Gastroesophageal sphincter (tissue), 4 donors: ENCODE measurements at regions not wholly inside any gene's neighbourhood (a gene's known extent, or its start where the extent isn't known, plus 50 kb on each side); places are given as distances from the start of the nearest gene placed in this dataset.

Experiments used
- ATAC-seq: fragments of 150-250 bp; one replicate; pipeline ENCODE4 v1.9.1; 2016; ENCODE audit warnings: mild to moderate bottlenecking, moderate library complexity
- H3K27ac ChIP-seq, 4 donors: fragments of 200-600 bp; sonication (generic) in 3 of 4; 1 replicate in 3 of 4; 2 replicates in 1 of 4; pipeline ENCODE4 v1.5.1; 2016 to 2019
- H3K27me3 ChIP-seq: fragments of 200-600 bp; sonication (generic); one replicate; pipeline ENCODE4 v1.5.1; 2019
- H3K36me3 ChIP-seq, 2 donors: fragments of 200-600 bp; sonication (generic); one replicate each; pipeline ENCODE4 v1.5.1; 2019; ENCODE audit warnings: control low read depth in 1 of 2
- H3K4me1 ChIP-seq, 3 donors: fragments of 200-600 bp; sonication (generic); 1 replicate in 2 of 3; 2 replicates in 1 of 3; pipeline ENCODE4 v1.5.1; 2016 to 2019; ENCODE audit warnings: control low read depth in 2 of 3
- H3K4me3 ChIP-seq, 2 donors: fragments of 200-600 bp; sonication (generic); one replicate each; pipeline ENCODE4 v1.5.1; 2019; ENCODE audit warnings: mild to moderate bottlenecking in 1 of 2, moderate library complexity in 1 of 2
- H3K9me3 ChIP-seq, 3 donors: fragments of 200-600 bp; sonication (generic); one replicate each; pipeline ENCODE4 v1.5.1; 2017 to 2019; ENCODE audit warnings: control low read depth in 2 of 3
- EP300 ChIP-seq: sonication (generic); formaldehyde crosslinking; IDR thresholded peaks from one replicate; pipeline ENCODE4 v1.6.1; 2017; ENCODE audit warnings: antibody characterized with exemption, mild to moderate bottlenecking
- POLR2A ChIP-seq, 2 donors: fragments of 450-650 bp; IDR thresholded peaks; one replicate each; pipeline ENCODE4 v1.6.1; 2017; ENCODE audit warnings: antibody characterized with exemption in 2 of 2, mild to moderate bottlenecking in 2 of 2, moderate library complexity in 1 of 2
- POLR2AphosphoS5 ChIP-seq: sonication (generic); formaldehyde crosslinking; IDR thresholded peaks from one replicate; pipeline ENCODE4 v1.6.1; 2017; ENCODE audit warnings: antibody characterized with exemption
- WGBS, 2 donors: methylation state at CpG; one replicate each; pipeline ENCODE4 v1.1.5; 2018; ENCODE audit warnings: low coverage in 1 of 2; 5-methylcytosine and 5-hydroxymethylcytosine counted together
- TF ChIP-seq, protein P1 (sequence below), 4 experiments: fragments of 200-600 bp in 2 of 4; fragments of 450-650 bp in 2 of 4; sonication (generic) in 1 of 4; IDR thresholded peaks; one replicate each; pipeline ENCODE4 v1.5.1; 2017 to 2019; ENCODE audit warnings: antibody characterized with exemption in 4 of 4, mild to moderate bottlenecking in 2 of 4, moderate library complexity in 2 of 4

DNA sequence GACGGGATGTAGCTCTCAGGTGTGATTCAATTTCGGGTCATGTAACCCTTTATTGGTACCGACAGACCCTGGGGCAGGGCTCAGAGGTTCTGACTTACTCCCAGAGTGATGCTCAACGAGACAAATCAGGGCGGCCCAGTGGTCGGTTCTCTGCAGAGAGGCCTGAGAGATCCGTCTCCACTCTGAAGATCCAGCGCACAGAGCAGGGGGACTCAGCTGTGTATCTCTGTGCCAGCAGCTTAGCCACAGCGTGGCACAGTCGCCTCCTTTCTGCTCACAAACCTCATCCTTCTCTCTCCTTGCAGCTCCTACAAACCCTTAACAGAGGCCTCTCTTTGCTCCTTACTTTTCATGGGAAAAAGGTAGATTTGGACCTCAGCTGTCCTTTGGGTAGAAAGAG, 197.5 kb upstream of the PRSS58 start:
- no peak for ATAC-seq
- no peak overlapping the region for H3K4me3 ChIP-seq
- no peak overlapping the region for H3K27ac ChIP-seq
- no peaks in the 10 kb centered on the region for H3K4me1 ChIP-seq
- peaks cover 4% of the 10 kb centered on the region for H3K27me3 ChIP-seq
- no peaks in the 10 kb centered on the region for H3K9me3 ChIP-seq
- H3K36me3 ChIP-seq, result no peaks in the 10 kb centered on the region
- no peak for TF ChIP-seq EP300
- no peak for TF ChIP-seq POLR2AphosphoS5
- TF ChIP-seq, protein P1, sequence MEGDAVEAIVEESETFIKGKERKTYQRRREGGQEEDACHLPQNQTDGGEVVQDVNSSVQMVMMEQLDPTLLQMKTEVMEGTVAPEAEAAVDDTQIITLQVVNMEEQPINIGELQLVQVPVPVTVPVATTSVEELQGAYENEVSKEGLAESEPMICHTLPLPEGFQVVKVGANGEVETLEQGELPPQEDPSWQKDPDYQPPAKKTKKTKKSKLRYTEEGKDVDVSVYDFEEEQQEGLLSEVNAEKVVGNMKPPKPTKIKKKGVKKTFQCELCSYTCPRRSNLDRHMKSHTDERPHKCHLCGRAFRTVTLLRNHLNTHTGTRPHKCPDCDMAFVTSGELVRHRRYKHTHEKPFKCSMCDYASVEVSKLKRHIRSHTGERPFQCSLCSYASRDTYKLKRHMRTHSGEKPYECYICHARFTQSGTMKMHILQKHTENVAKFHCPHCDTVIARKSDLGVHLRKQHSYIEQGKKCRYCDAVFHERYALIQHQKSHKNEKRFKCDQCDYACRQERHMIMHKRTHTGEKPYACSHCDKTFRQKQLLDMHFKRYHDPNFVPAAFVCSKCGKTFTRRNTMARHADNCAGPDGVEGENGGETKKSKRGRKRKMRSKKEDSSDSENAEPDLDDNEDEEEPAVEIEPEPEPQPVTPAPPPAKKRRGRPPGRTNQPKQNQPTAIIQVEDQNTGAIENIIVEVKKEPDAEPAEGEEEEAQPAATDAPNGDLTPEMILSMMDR (IDR thresholded peaks at IDR 0.05), result no peak
- TF ChIP-seq POLR2A (IDR thresholded peaks at IDR 0.05), result no peak
- 82 to 95% methylated on average over 8 to 9 of the region's 10 CpGs for WGBS, 2 donors

DNA sequence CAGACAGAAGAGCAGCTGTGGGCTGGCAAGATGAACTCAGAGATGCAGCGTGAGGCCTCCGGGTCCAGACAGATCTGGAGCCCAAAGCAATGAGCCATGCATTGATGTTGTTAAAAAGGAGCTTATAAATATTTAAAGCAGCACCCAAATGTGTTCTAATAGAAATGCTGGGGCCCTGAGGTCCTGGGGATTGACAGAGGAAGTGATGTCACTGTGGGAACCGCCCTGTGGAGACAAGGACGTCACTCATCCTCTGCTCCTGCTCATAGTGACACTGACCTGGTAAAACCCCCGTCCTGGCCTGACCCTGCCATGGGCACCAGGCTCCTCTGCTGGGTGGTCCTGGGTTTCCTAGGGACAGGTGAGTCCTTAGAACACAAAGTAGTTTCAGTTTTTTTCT, 197.0 kb upstream of the PRSS58 start:
- ATAC-seq, result no peak
- no peak overlapping the region for H3K4me3 ChIP-seq
- WGBS, 2 donors, result 41 to 65% methylated on average over 4 of the region's 5 CpGs
- H3K27me3 ChIP-seq, result peaks cover 4% of the 10 kb centered on the region
- no peaks in the 10 kb centered on the region for H3K36me3 ChIP-seq
- H3K4me1 ChIP-seq, result no peaks in the 10 kb centered on the region
- H3K27ac ChIP-seq, result no peak overlapping the region
- no peaks in the 10 kb centered on the region for H3K9me3 ChIP-seq
- no peak for TF ChIP-seq EP300
- no peak for TF ChIP-seq POLR2AphosphoS5
- TF ChIP-seq, protein P1 (IDR thresholded peaks at IDR 0.05), result no peak
- no peak for TF ChIP-seq POLR2A (IDR thresholded peaks at IDR 0.05)

DNA sequence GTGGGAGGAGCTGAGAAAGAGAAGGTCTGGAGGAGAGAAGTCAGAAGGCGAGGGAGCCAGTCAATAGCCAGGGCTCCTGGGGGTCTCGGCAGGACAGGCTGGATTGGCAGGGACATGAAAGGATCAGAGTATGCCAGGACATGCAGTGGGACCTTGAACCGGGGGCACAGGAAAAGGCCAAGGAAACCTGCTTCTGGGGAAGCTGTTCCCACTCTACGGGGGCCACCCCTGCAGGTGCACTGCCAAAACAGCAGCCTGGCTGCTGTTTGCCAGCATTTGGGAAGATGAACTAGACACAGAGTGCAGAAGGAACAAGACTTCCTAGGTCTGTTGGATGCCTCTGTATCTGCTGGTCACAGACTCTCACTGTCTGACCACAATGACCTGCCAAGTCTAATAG, 194.9 kb upstream of the PRSS58 start:
- H3K4me1 ChIP-seq, result no peaks in the 10 kb centered on the region
- no peak for ATAC-seq
- H3K27ac ChIP-seq, result no peak overlapping the region
- H3K27me3 ChIP-seq, result peaks cover 4% of the 10 kb centered on the region
- H3K4me3 ChIP-seq, result no peak overlapping the region
- 50 to 64% methylated on average over 1 to 4 of the region's 4 CpGs for WGBS, 2 donors
- H3K9me3 ChIP-seq, result no peaks in the 10 kb centered on the region
- TF ChIP-seq, protein P1 (IDR thresholded peaks at IDR 0.05), result no peak
- no peak for TF ChIP-seq POLR2A (IDR thresholded peaks at IDR 0.05)
- TF ChIP-seq POLR2AphosphoS5, result no peak
- no peak for TF ChIP-seq EP300
- H3K36me3 ChIP-seq, result no peaks in the 10 kb centered on the region

DNA sequence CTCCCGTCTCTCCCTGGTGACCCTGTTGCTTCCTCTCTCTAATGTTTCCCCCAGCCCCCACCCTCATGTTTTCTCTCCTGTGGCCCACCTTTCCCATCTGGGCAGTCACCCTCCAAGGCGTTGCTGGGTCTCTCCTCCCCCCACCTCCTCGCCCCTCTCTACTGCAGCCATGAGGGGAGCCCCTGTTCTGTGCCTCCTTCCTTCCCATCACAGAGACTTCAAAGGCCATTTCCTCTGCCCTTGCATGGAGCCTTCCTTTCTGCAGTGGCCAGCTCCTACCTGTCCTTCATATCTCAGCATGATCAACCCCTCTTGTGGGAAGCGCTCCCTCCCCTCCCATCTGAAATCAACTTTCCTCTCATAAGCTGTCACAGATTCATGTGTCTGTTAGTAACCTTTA, 194.0 kb upstream of the PRSS58 start:
- 53 to 55% methylated on average over 3 to 4 of the region's 4 CpGs for WGBS, 2 donors
- Histone ChIP-seq H3K36me3 (no peaks in the 10 kb centered on the region), H3K9me3 (no peaks in the 10 kb centered on the region), H3K4me3 (no peak overlapping the region), H3K27ac (no peak overlapping the region), H3K27me3 (peaks cover 4% of the 10 kb centered on the region), H3K4me1 (no peaks in the 10 kb centered on the region)
- ATAC-seq, result no peak
- TF ChIP-seq, protein P1 (IDR thresholded peaks at IDR 0.05), result no peak
- TF ChIP-seq EP300 (no peak), POLR2AphosphoS5 (no peak), POLR2A (IDR thresholded peaks at IDR 0.05) (no peak)

DNA sequence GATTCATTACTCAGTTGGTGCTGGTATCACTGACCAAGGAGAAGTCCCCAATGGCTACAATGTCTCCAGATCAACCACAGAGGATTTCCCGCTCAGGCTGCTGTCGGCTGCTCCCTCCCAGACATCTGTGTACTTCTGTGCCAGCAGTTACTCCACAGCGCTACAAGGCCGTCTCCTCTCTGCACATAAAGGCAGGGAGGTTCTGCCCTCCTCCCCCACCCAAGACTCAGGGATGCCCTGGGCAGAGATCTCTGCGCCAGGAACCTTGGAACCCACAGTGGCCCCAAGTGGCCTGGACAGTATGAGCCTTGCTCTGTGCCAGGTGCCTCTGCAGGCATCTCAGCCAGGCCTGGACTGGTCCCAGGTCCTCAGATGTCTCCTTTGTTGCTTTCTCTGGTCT, 193.4 kb upstream of the PRSS58 start:
- Histone ChIP-seq H3K27me3 (peaks cover 4% of the 10 kb centered on the region), H3K9me3 (no peaks in the 10 kb centered on the region), H3K4me3 (no peak overlapping the region), H3K36me3 (no peaks in the 10 kb centered on the region), H3K4me1 (no peaks in the 10 kb centered on the region), H3K27ac (no peak overlapping the region)
- WGBS, 2 donors, result 70% methylated on average over 5 of the region's 5 CpGs; no CpG with 5 or more reads in 1 of the 2 donors
- TF ChIP-seq POLR2AphosphoS5 (no peak), POLR2A (IDR thresholded peaks at IDR 0.05) (no peak), EP300 (no peak)
- TF ChIP-seq, protein P1 (IDR thresholded peaks at IDR 0.05), result no peak
- no peak for ATAC-seq
